Osteocyte (in vitro differentiated cells): ENCODE measurements at regions not wholly inside any gene's neighbourhood (a gene's known extent, or its start where the extent isn't known, plus 50 kb on each side); places are given as distances from the start of the nearest gene placed in this dataset.

Experiments used
- DNase-seq: peaks from one replicate; pipeline ENCODE4 v3.0.0; 2021; ENCODE audit warnings: mixed read lengths; ENCODE audit not compliant: unreplicated experiment; ENCODE audit errors: extremely low spot score
- H3K27ac Mint-ChIP-seq: one replicate; pipeline ENCODE4 v1.8.0; 2021; ENCODE audit warnings: mild to moderate bottlenecking, mixed read lengths; ENCODE audit not compliant: unreplicated experiment
- H3K27me3 Mint-ChIP-seq: one replicate; pipeline ENCODE4 v1.8.0; 2021; ENCODE audit warnings: mixed read lengths; ENCODE audit not compliant: unreplicated experiment
- H3K36me3 Mint-ChIP-seq: one replicate; pipeline ENCODE4 v1.8.0; 2021; ENCODE audit warnings: mixed read lengths; ENCODE audit not compliant: unreplicated experiment
- H3K4me1 Mint-ChIP-seq: one replicate; pipeline ENCODE4 v1.8.0; 2021; ENCODE audit warnings: mixed read lengths; ENCODE audit not compliant: unreplicated experiment
- H3K4me3 Mint-ChIP-seq: one replicate; pipeline ENCODE4 v1.8.0; 2021; ENCODE audit warnings: mild to moderate bottlenecking, moderate library complexity, mixed read lengths; ENCODE audit not compliant: unreplicated experiment
- H3K9me3 Mint-ChIP-seq: one replicate; pipeline ENCODE4 v1.8.0; 2021; ENCODE audit warnings: mixed read lengths; ENCODE audit not compliant: unreplicated experiment
- CTCF ChIP-seq: fragments of 200-600 bp; sonication (generic); IDR thresholded peaks from 2 replicates; pipeline ENCODE4 v1.5.0; 2021; ENCODE audit warnings: antibody characterized with exemption, mild to moderate bottlenecking, moderate library complexity

- no peaks in the 10 kb centered on the region for H3K27me3 Mint-ChIP-seq
- no peaks in the 10 kb centered on the region for H3K36me3 Mint-ChIP-seq
- no peak for DNase-seq
- no peak overlapping the region for H3K27ac Mint-ChIP-seq
- no peaks in the 10 kb centered on the region for H3K9me3 Mint-ChIP-seq
- TF ChIP-seq CTCF: no peak
- no peak overlapping the region for H3K4me3 Mint-ChIP-seq
- peaks cover 13% of the 10 kb centered on the region for H3K4me1 Mint-ChIP-seq
Observed at GRCh38 chr1:221871056-221871455, 129.2 kb upstream of the DUSP10 start.

GRCh38 chr1:221869779-221870178 lies 127.9 kb upstream of the DUSP10 start:
- no peaks in the 10 kb centered on the region for H3K27me3 Mint-ChIP-seq
- no peak overlapping the region for H3K27ac Mint-ChIP-seq
- no peak for DNase-seq
- no peak overlapping the region for H3K4me3 Mint-ChIP-seq
- no peaks in the 10 kb centered on the region for H3K36me3 Mint-ChIP-seq
- H3K9me3 Mint-ChIP-seq: no peaks in the 10 kb centered on the region
- H3K4me1 Mint-ChIP-seq: peaks cover 13% of the 10 kb centered on the region
- no peak for TF ChIP-seq CTCF

- Mint-ChIP-seq H3K4me3 (no peak overlapping the region), H3K27ac (no peak overlapping the region), H3K9me3 (no peaks in the 10 kb centered on the region)
Observed at GRCh38 chr1:221868593-221869303, 126.9 kb upstream of the DUSP10 start.

GRCh38 chr1:221867003-221867402 lies 125.1 kb upstream of the DUSP10 start:
- Mint-ChIP-seq H3K36me3 (no peaks in the 10 kb centered on the region), H3K4me1 (peaks cover 12% of the 10 kb centered on the region), H3K27me3 (no peaks in the 10 kb centered on the region), H3K27ac (no peak overlapping the region), H3K4me3 (no peak overlapping the region), H3K9me3 (no peaks in the 10 kb centered on the region)
- no peak for DNase-seq
- TF ChIP-seq CTCF: no peak

More at GRCh38 chr1:221868593-221869303, 126.9 kb upstream of the DUSP10 start:
- H3K4me1 Mint-ChIP-seq: peaks cover 12% of the 10 kb centered on the region
- no peaks in the 10 kb centered on the region for H3K36me3 Mint-ChIP-seq
- no peak for TF ChIP-seq CTCF
- no peaks in the 10 kb centered on the region for H3K27me3 Mint-ChIP-seq
- DNase-seq: no peak

- Mint-ChIP-seq H3K4me1 (peaks cover 12% of the 10 kb centered on the region), H3K9me3 (no peaks in the 10 kb centered on the region), H3K27ac (no peak overlapping the region), H3K36me3 (no peaks in the 10 kb centered on the region), H3K27me3 (peaks cover 2% of the 10 kb centered on the region), H3K4me3 (no peak overlapping the region)
- no peak for DNase-seq
- TF ChIP-seq CTCF: no peak
Observed at GRCh38 chr1:221865808-221866207, 123.9 kb upstream of the DUSP10 start.
